Nephron progenitor cell (in vitro differentiated cells): ENCODE measurements at regions not wholly inside any gene's neighbourhood (a gene's known extent, or its start where the extent isn't known, plus 50 kb on each side); places are given as distances from the start of the nearest gene placed in this dataset.

Experiments used
- DNase-seq: peaks from one replicate; pipeline ENCODE4 v3.0.0; 2021
- H3K27ac Mint-ChIP-seq: 2 replicates; pipeline ENCODE4 v1.8.0; 2021; ENCODE audit warnings: mild to moderate bottlenecking, moderate library complexity, mixed read lengths
- H3K27me3 Mint-ChIP-seq: 2 replicates; pipeline ENCODE4 v1.8.0; 2021; ENCODE audit warnings: mild to moderate bottlenecking, low read depth, mixed read lengths; ENCODE audit not compliant: poor library complexity
- H3K36me3 Mint-ChIP-seq: 2 replicates; pipeline ENCODE4 v1.8.0; 2021; ENCODE audit warnings: low read depth, mixed read lengths
- H3K4me1 Mint-ChIP-seq: 2 replicates; pipeline ENCODE4 v1.8.0; 2021; ENCODE audit warnings: mixed read lengths
- H3K4me3 Mint-ChIP-seq: 2 replicates; pipeline ENCODE4 v1.8.0; 2021; ENCODE audit warnings: mild to moderate bottlenecking, moderate library complexity, mixed read lengths
- H3K9me3 Mint-ChIP-seq: 2 replicates; pipeline ENCODE4 v1.8.0; 2021; ENCODE audit warnings: mild to moderate bottlenecking, moderate library complexity, mixed read lengths
- CTCF ChIP-seq: fragments of 200-600 bp; sonication (generic); IDR thresholded peaks from 2 replicates; pipeline ENCODE4 v1.5.0; 2021; ENCODE audit warnings: antibody characterized with exemption

DNA sequence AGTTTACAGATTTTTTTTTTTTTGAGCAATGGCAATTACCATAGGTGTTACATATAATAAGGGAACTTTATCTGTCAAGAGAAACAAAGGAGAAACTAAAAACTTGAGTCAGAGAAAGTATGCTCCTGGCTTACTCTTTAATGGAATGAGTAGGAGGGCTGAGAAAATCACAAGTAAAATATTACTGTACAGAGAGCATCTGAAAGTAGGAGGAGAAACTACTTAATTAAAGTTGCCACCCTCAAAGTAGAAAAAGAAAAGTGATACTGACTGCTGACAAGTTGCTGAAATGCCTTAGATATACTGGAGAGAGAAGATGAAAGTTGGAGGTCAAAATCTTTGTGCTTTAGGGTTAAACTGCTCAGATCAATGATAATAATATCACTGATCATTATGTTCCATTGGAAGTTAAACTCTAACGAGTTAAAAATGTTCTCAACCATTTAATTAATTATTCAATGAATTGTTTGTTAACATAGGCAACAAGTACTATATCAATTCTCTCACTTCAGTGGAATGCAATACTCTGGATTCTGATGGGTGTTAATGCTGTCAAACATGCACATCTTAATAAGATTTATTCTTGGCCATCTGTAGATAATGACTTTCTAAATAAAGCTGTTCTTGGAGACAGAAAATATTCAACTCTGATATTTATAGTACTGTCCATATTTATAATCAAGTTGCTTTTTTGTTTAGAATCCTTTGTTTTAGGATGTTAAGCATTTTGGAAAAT is 61.2 kb upstream of the CAMK2D start:
- no peaks in the 10 kb centered on the region for H3K9me3 Mint-ChIP-seq
- no peaks in the 10 kb centered on the region for H3K36me3 Mint-ChIP-seq
- peaks cover 18% of the 10 kb centered on the region for H3K4me1 Mint-ChIP-seq
- H3K27me3 Mint-ChIP-seq = no peaks in the 10 kb centered on the region
- no peak overlapping the region for H3K4me3 Mint-ChIP-seq
- no peak for TF ChIP-seq CTCF
- no peak for DNase-seq
- peak overlapping the region; percentile 9 for H3K27ac Mint-ChIP-seq

DNA sequence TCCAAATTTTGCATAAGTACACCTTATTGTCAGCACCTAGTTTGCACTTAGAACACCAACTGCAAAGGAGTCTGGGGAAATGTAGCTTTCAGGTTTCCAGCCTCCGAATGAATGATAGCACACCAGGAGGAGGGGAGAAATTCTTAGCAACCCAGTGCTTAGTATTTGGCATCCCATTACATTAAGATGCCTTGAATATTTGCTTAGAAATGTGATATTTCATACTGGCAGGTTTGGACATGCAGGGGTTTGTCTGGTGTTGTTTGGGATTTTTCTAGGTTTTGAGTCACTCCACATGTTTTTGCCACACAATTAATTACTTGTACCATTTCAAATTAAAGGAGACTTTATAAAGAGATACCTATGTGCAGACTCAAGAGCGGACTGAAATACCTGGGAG is 60.3 kb upstream of the CAMK2D start:
- Mint-ChIP-seq H3K4me3 (no peak overlapping the region), H3K27me3 (no peaks in the 10 kb centered on the region)
- no peak for DNase-seq

GRCh38 chr4:113820108-113820507 is 58.6 kb upstream of the CAMK2D start:
- Mint-ChIP-seq H3K36me3 (no peaks in the 10 kb centered on the region), H3K4me1 (peaks cover 12% of the 10 kb centered on the region), H3K27me3 (no peaks in the 10 kb centered on the region), H3K9me3 (no peaks in the 10 kb centered on the region), H3K4me3 (no peak overlapping the region), H3K27ac (no peak overlapping the region)
- TF ChIP-seq CTCF = no peak
- DNase-seq = no peak

More for the DNA sequence above, 60.3 kb upstream of the CAMK2D start:
- H3K27ac Mint-ChIP-seq = no peak overlapping the region
- TF ChIP-seq CTCF = no peak
- no peaks in the 10 kb centered on the region for H3K36me3 Mint-ChIP-seq
- H3K4me1 Mint-ChIP-seq = peaks cover 18% of the 10 kb centered on the region
- no peaks in the 10 kb centered on the region for H3K9me3 Mint-ChIP-seq

- no peak for TF ChIP-seq CTCF
- no peaks in the 10 kb centered on the region for H3K4me1 Mint-ChIP-seq
- no peak for DNase-seq
- H3K36me3 Mint-ChIP-seq = no peaks in the 10 kb centered on the region
- no peak overlapping the region for H3K27ac Mint-ChIP-seq
- H3K27me3 Mint-ChIP-seq = no peaks in the 10 kb centered on the region
- no peak overlapping the region for H3K4me3 Mint-ChIP-seq
- no peaks in the 10 kb centered on the region for H3K9me3 Mint-ChIP-seq
Measured at GRCh38 chr4:113815826-113816225, 54.3 kb upstream of the CAMK2D start.

GRCh38 chr4:113811359-113811758 is 49.8 kb upstream of the CAMK2D start:
- no peak for TF ChIP-seq CTCF
- H3K4me3 Mint-ChIP-seq = no peak overlapping the region

More at GRCh38 chr4:113811359-113811758, 49.8 kb upstream of the CAMK2D start:
- no peak overlapping the region for H3K27ac Mint-ChIP-seq
- H3K4me1 Mint-ChIP-seq = no peaks in the 10 kb centered on the region
- DNase-seq = no peak
- H3K27me3 Mint-ChIP-seq = no peaks in the 10 kb centered on the region
- H3K9me3 Mint-ChIP-seq = no peaks in the 10 kb centered on the region
- no peaks in the 10 kb centered on the region for H3K36me3 Mint-ChIP-seq
